K562 (cell line): ENCODE measurements at regions not wholly inside any gene's neighbourhood (a gene's known extent, or its start where the extent isn't known, plus 50 kb on each side); places are given as distances from the start of the nearest gene placed in this dataset.

Experiments
- ATAC-seq: fragments of 200-7000 bp; cut with Tn5 transposase; 3 replicates; pipeline ENCODE4 v1.9.1; 2020; ENCODE audit warnings: moderate library complexity
- BruUV-seq: library from RNA; stranded (reverse); fragments of 400-500 nt; replicated peaks from 2 replicates; lab custom pipeline; 2021; lab: Mats Ljungman, UMichigan
- CTCF ChIA-PET: fragments of 300-600 bp; formaldehyde crosslinking; extraction: SDS; loops from one replicate; lab custom pipeline; 2021; ENCODE audit warnings: low intra/inter-chr PET ratio; lab: Yijun Ruan, JAX
- POLR2A ChIA-PET: fragments of 300-600, 350-650 bp; sonication (Branson Sonifier 250); formaldehyde crosslinking; extraction: SDS; loops from one replicate; lab custom pipeline; 2021; ENCODE audit warnings: antibody characterized with exemption, inconsistent platforms; lab: Yijun Ruan, JAX
- DNase-seq, 4 experiments: peaks; one replicate each; pipeline versions ENCODE4 v3.0.0 to v3.0.0-alpha.2; 2011 to 2018; ENCODE audit warnings: low spot score in 3 of 4, mixed read lengths in 3 of 4; ENCODE audit errors: extremely low read depth in 1 of 4
- FAIRE-seq: peaks from 2 replicates; lab custom pipeline; 2011; peaks lifted over from hg19 to GRCh38; lab: Jason Lieb, UNC
- H2AFZ ChIP-seq: 2 replicates; pipeline ENCODE4 v1.6.0; 2011; ENCODE audit warnings: low read depth, low read length, control low read depth, inconsistent platforms
- H3K27ac ChIP-seq: fragments of 200-600 bp; 3 replicates; pipeline ENCODE4 v1.8.0; 2011; ENCODE audit warnings: low read depth, mild to moderate bottlenecking, control low read depth, inconsistent platforms, low read length, moderate library complexity, mixed read lengths; ENCODE audit errors: extremely low read depth
- H3K27me3 ChIP-seq, 2 experiments: fragments of 300-600 bp in 1 of 2; 2 replicates in 1 of 2; 3 replicates in 1 of 2; pipeline versions ENCODE4 v1.6.0 to v1.8.0; 2011; ENCODE audit warnings: inconsistent platforms in 2 of 2, low read length in 2 of 2, mild to moderate bottlenecking in 1 of 2, mixed read lengths in 1 of 2, moderate library complexity in 1 of 2; ENCODE audit not compliant: control insufficient read depth in 2 of 2, insufficient read depth in 2 of 2
- H3K36me3 ChIP-seq: fragments of 300-600 bp; 3 replicates; pipeline ENCODE4 v1.8.0; 2011; ENCODE audit warnings: mild to moderate bottlenecking, low read length, inconsistent platforms; ENCODE audit not compliant: control insufficient read depth, insufficient read depth
- H3K4me1 ChIP-seq, 2 experiments: fragments of 200-600 bp in 1 of 2; replicated peaks in 1 of 2; 2 replicates in 1 of 2; 3 replicates in 1 of 2; pipeline versions ENCODE4 v1.5.1 to v1.8.0; 2011; ENCODE audit warnings: inconsistent platforms in 2 of 2, low read length in 2 of 2, mild to moderate bottlenecking in 1 of 2, mixed read lengths in 1 of 2, moderate library complexity in 1 of 2; ENCODE audit not compliant: control insufficient read depth in 2 of 2, insufficient read depth in 2 of 2
- H3K4me2 ChIP-seq: 2 replicates; pipeline ENCODE4 v1.6.1; 2011; ENCODE audit warnings: low read length, control low read depth, inconsistent platforms, mixed read lengths; ENCODE audit not compliant: insufficient read depth
- H3K4me3 ChIP-seq: fragments of 200-600 bp; sonication (generic), shearing (Covaris generic); 2 replicates; pipeline ENCODE4 v1.5.1; 2016; ENCODE audit warnings: control low read depth, inconsistent platforms
- H3K79me2 ChIP-seq: fragments of 200-600 bp; 3 replicates; pipeline ENCODE4 v1.8.0; 2011; ENCODE audit warnings: low read length, inconsistent platforms; ENCODE audit not compliant: control insufficient read depth, insufficient read depth
- H3K9ac ChIP-seq, 2 experiments: 2 replicates each; pipeline versions ENCODE4 v1.6.0 to v1.6.1; 2011; ENCODE audit warnings: low read depth in 2 of 2, low read length in 2 of 2, control low read depth in 1 of 2, inconsistent platforms in 1 of 2, mild to moderate bottlenecking in 1 of 2, mixed read lengths in 1 of 2; ENCODE audit not compliant: insufficient read depth in 1 of 2
- H3K9me1 ChIP-seq: one replicate; pipeline ENCODE4 v1.6.0; 2011; ENCODE audit warnings: inconsistent platforms, mild to moderate bottlenecking, low read length, moderate library complexity; ENCODE audit not compliant: control insufficient read depth, insufficient read depth
- H3K9me3 ChIP-seq: replicated peaks from 2 replicates; pipeline ENCODE4 v1.5.1; 2011; ENCODE audit warnings: low read depth, low read length, inconsistent platforms; ENCODE audit not compliant: control insufficient read depth, insufficient read depth
- H4K20me1 ChIP-seq: replicated peaks from 2 replicates; pipeline ENCODE4 v1.6.1; 2011; ENCODE audit warnings: low read length, inconsistent platforms, mixed read lengths; ENCODE audit not compliant: control insufficient read depth, insufficient read depth
- BMI1 ChIP-seq: fragments of 150-350 bp; IDR thresholded peaks from 2 replicates; pipeline ENCODE4 v1.6.1; 2014; ENCODE audit warnings: low read length
- CEBPZ ChIP-seq: fragments of 150-350 bp; IDR thresholded peaks from 2 replicates; pipeline ENCODE4 v1.6.1; 2014; ENCODE audit warnings: low read depth, mild to moderate bottlenecking, low read length, borderline replicate concordance
- STAG1 ChIP-seq: sonication (generic); formaldehyde crosslinking; IDR thresholded peaks from 2 replicates; pipeline ENCODE4 v1.5.0; 2020; ENCODE audit warnings: missing genetic modification reagents, borderline replicate concordance
- TSHZ1 ChIP-seq: fragments of 250-450 bp; sonication (Bioruptor Pico); IDR thresholded peaks from 2 replicates; pipeline ENCODE4 v1.4.0; 2020; ENCODE audit warnings: mild to moderate bottlenecking, moderate library complexity
- ZBTB5 ChIP-seq: fragments of 450-650 bp; IDR thresholded peaks from 2 replicates; pipeline ENCODE4 v1.6.1; 2017; ENCODE audit warnings: antibody characterized with exemption
- ZNF274 ChIP-seq: IDR thresholded peaks from 2 replicates; pipeline ENCODE4 v1.6.1; 2011; ENCODE audit warnings: low read depth, mild to moderate bottlenecking, low read length, moderate library complexity, borderline replicate concordance
- WGBS: fragments of 100-300 bp; shearing (Covaris generic); methylation state at CpG from one replicate; pipeline ENCODE4 v1.1.6; 2016; ENCODE audit warnings: low coverage, mixed read lengths; ENCODE audit not compliant: insufficient coverage; ENCODE audit errors: missing lambda C conversion rate; 5-methylcytosine and 5-hydroxymethylcytosine counted together
- in situ Hi-C: fragments of 300-500 bp; cut with MboI; formaldehyde crosslinking; loops from 4 replicates; pipeline ENCODE4 v1.15.0; 2018; ENCODE audit warnings: inconsistent platforms, mixed read lengths
- intact Hi-C: fragments of 100-400 bp; cut with micrococcal nuclease; formaldehyde crosslinking; loops from 2 replicates; pipeline ENCODE4 v1.14.2; 2022

GRCh38 chr6:166031275-166031674, 136.4 kb downstream of the TBXT start:
- WGBS: 3% methylated on average over 1 of the region's 1 CpG
- Histone ChIP-seq H3K4me3 (no peak overlapping the region), H3K4me1 (no peaks in the 10 kb centered on the region), H3K27me3 (no peaks in the 10 kb centered on the region), H3K9me1 (no peaks in the 10 kb centered on the region), H3K9me3 (no peaks in the 10 kb centered on the region), H3K36me3 (no peaks in the 10 kb centered on the region), H3K79me2 (no peaks in the 10 kb centered on the region), H2AFZ (no peak overlapping the region), H3K27ac (no peak overlapping the region), H3K9ac (no peak overlapping the region), H4K20me1 (no peaks in the 10 kb centered on the region), H3K4me2 (no peak overlapping the region)
- DNase-seq (no peak), FAIRE-seq (no peak), ATAC-seq (no peak)
- intact Hi-C loops (no loop called here), in situ Hi-C loops (no loop called here)
- no TSS peak for BruUV-seq
- POLR2A ChIA-PET: interaction anchor here (1.1 kb wide), 1 partner anchor 25 kb away, joined by 3 read pairs; no protein-coding TSS in a partner anchor
- CTCF ChIA-PET: no interaction called here
- TF ChIP-seq ZBTB5 (no peak), ZNF274 (peak; percentile 7; the same call in 1 of the 2 replicates)
- TF ChIP-seq, all 486 proteins: peak for 1

GRCh38 chr6:166029506-166029905, 138.1 kb downstream of the TBXT start:
- intact Hi-C loops: no loop called here
- FAIRE-seq: no peak
- no peak for TF ChIP-seq TSHZ1
- TF ChIP-seq CEBPZ: no peak
- no peak for TF ChIP-seq STAG1
- TF ChIP-seq BMI1: no peak

More at GRCh38 chr6:166029506-166029905, 138.1 kb downstream of the TBXT start:
- Histone ChIP-seq H3K9me1 (no peaks in the 10 kb centered on the region), H3K27me3 (no peaks in the 10 kb centered on the region), H4K20me1 (no peaks in the 10 kb centered on the region), H3K36me3 (no peaks in the 10 kb centered on the region), H3K4me2 (no peak overlapping the region), H3K27ac (no peak overlapping the region), H3K79me2 (no peaks in the 10 kb centered on the region), H3K9me3 (no peaks in the 10 kb centered on the region), H3K9ac (no peak overlapping the region), H2AFZ (no peak overlapping the region), H3K4me3 (no peak overlapping the region), H3K4me1 (no peaks in the 10 kb centered on the region)
- ATAC-seq: no peak
- ChIA-PET POLR2A (interaction anchor here (0.6 to 1.0 kb wide), 2 partner anchors 29 to 137 kb away, joined by 3 read pairs; no protein-coding TSS in a partner anchor), CTCF (no interaction called here)
- no TSS peak for BruUV-seq
- WGBS: 2% methylated on average over 3 of the region's 3 CpGs
- DNase-seq: no peak
- in situ Hi-C loops: no loop called here
